HG03064 (cell line): ENCODE measurements at regions not wholly inside any gene's neighbourhood (a gene's known extent, or its start where the extent isn't known, plus 50 kb on each side); places are given as distances from the start of the nearest gene placed in this dataset.
"Not testable (repeated sequence)": the region's sequence is repeated elsewhere in the genome, so short reads cannot be mapped to it uniquely, and the experiment has no call there.

ENCODE experiments used
- ATAC-seq: cut with Tn5 transposase; IDR thresholded peaks from one replicate; pipeline ENCODE4 v1.9.1; 2021; ENCODE audit warnings: low read depth; ENCODE audit not compliant: unreplicated experiment

DNA sequence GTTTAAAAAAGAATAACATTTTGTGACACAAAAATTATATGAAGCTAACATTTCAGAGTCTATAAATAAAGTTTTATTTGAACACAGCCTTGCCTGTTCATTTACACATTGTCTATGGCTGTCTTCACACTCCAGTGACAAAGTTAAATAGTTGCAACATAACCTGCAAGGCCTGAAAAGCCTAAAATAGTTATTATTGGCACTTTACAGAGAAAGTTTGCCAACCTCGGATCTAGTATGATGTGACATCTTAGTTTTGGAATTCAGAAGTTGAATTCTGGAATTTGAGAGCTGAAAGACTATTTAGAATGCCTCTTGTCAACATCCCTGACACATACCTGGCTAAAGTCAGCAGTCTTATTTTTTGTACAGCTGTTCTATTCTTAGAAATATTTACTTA is 68.3 kb downstream of the DYRK2 start:
- no peak for ATAC-seq

DNA sequence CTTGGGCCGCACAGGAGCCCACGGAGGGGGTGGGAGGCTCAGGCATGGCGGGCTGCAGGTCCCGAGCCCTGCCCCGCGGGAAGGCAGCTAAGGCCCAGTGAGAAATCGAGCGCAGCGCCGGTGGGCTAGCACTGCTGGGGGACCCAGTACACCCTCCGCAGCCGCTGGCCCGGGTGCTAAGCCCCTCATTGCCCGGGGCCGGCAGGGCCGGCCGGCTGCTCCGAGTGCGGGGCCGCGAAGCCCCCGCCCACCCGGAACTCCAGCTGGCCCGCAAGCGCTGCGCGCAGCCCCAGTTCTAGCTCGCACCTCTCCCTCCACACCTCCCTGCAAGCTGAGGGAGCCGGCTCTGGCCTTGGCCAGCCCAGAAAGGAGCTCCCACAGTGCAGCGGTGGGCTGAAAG is 70.8 kb downstream of the DYRK2 start:
- ATAC-seq, result not testable (repeated sequence)

DNA sequence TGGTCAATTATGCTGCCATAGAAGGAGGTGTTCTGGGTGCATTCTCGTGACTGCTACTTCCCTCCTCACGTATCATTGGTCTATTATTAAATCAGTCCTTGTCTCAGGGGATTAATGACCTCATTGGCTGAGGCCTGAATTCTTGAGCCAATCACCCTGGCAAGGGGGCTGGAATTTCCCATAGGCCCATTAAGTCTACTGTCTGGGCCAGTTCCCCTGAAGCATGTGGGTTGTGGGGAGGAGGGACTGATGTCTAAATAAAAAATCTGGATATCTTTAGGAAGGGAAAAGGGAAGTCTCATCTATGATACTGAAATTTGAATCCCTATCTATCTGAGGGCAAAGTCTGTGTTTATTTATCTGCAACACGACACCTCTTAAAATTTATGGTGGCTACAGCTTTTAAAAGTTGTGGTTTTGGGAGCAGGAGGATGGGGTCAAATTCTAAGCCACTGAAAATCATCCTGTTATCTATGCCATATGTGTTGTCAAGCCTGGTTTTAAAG is 71.9 kb downstream of the DYRK2 start:
- no peak for ATAC-seq

DNA sequence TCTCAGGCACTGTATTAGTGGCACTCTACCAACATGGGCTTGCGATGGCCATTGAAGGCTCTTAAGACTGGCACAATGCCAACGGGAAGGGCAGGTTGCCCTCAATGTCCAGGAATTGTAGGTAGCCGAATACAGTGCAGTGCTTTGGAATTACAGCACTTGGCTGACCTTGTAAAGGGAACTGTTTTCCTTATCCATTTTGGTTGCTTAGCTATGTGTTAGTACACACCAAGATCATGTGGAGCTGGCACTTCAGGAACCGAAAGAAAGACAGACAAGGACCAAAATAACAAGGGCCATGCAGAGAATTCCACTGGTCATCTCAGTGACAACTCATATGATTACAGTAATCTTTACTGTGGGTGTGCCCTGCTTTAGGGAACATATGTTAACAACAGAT is 72.7 kb downstream of the DYRK2 start:
- no peak for ATAC-seq

DNA sequence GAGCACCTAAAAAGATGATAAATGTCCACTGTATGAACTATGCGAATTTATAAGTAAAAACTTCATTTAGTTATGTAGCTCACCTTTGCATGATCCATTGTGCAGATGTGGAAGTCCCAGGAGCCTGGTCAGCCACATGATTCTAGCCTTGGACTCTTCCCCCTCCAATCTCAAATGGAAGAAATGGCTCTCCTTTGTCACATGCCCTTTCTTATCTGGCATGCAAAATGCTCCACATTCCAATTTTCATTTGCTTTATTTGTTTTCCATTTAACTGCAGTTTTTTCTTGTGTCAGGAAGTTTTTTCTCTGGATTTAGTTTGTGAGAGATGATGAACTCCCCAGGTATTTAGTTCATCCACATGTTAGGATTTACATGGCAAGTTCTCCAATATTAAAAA is 73.8 kb downstream of the DYRK2 start:
- ATAC-seq, result no peak

DNA sequence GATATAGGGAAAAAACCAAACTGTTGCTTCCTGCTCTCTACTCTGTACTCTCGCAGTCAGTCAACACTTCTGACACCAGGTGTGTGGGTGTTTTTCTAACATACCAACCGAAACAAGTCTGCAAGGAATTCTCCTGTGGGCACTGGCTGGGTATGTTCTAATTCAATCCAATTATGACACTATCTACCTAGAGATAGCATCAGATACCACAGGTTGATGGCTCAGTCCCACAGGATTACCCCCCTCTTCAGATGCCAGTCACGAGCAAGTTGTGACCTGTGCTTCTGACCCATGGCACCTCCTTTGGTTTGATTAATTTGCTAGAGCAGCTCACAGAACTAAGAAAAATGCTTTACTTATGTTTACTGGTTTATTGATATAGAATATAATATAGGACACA is 78.3 kb downstream of the DYRK2 start:
- no peak for ATAC-seq

DNA sequence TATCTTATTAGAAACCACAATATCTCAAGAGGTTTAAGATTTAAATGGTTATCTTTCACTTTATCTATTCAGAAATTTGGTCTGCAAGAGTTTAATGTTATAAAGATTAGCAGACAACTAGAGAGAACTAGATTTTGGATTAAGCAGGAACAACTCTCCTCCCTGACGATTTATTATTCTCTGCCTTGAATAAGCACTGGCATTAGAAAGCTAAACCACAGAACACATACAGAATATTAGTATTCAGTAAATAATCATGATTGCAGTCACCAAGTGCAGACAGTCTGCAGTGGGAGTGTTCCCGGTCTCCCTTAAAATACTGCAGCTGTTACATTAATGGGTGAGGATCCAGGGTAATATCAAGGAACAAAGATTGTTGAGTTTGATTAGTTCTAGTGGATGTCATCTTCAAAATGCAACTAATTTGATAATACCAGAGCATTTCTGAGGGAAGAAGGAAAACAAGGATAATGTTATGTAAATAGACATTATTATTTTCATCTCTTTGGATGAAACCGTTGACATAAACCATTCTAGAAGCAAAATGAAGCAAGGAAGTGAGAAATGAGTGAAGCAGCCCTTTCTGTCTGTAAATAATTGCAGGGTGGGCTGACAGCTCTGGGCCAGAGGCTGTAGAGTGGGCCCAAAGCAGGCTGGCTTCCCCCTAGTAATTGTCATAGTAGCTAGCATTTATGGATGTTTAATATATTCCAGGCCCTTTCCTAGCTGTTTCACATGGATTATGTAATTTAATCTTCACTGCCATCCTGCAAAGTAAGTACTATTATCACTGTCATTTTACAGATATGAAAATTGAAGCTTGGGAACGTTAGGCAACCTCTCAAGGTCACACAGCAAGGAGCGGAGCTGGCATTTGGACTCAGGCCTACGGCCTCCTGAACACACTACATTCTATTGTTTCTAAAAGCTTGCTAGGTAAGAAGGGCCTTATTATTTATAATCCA is 79.4 kb downstream of the DYRK2 start:
- ATAC-seq, result no peak

DNA sequence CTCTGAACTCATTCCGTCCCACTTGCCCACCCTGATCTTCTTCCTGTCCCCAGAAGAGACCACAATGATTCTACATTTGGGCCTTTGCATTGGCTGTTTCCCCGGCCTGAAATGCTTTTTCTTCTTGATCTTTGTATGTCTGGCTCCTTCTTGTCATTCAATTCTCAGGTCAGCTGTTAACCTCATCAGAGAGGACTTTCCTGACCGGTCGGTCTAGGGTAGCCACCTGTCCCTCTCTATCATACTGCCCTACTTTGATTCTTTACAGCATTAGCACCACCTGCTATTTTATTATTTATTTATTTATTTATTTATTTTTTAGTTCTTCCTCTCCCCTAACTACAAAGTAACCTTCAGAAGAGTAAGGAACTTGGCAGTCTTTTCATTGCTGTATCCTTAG is 84.3 kb downstream of the DYRK2 start:
- ATAC-seq, result no peak

DNA sequence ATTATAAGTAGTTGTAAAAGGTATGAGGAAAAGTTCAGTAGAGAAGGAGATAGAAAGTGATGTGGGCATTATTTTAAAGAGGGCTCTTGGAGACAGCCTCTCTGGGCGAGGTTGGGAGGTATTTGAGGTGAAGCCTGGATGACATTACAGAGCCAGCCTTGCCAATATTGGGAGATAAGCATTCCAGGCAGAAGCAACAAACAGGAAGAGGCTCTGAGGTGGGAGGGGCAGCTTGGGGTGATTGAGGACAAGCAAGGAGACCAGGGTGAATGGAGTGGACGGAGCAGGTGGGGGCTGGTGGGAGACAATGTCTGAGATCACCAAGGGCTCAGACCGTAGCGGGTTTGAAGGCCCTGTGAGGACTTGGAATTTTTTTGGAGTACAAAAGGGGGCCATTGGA is 87.3 kb downstream of the DYRK2 start:
- ATAC-seq, result no peak

DNA sequence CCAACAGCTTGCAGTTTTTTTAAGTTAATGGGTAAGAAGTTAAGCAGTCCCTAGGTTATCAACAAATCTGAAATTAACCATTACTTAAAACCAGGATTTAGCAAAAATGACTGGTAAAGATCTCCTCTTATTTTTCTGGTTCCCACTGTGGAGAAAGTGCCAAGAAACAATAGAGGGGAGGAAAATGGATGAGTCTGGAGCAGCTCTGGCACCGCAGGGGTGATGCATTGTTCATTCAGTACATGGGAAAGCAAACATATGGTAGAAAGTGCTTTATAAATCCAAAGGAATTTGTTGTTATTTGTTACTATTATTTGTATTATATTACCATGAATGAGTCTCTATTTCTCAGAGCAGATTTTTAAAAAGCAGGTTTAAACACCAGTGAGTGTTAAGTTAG is 92.2 kb downstream of the DYRK2 start:
- ATAC-seq, result no peak

DNA sequence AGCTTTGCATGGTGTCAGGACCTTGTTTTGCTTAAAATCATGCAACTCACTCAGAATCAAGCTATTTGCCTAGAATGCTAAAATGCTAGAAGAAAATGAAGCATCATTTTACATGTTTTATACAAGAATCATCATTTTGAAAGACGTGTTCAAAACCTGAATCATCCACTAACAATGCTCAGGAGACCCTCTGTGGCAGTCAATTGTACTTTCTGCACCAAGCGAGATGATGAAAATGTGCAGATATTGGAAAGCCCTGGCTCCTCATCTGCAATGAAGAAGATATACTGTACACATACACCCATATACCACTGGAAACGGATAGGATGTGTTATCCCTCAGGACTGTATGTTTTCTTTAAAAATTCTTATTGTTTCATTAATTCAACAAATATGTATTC is 92.7 kb downstream of the DYRK2 start:
- ATAC-seq, result no peak

DNA sequence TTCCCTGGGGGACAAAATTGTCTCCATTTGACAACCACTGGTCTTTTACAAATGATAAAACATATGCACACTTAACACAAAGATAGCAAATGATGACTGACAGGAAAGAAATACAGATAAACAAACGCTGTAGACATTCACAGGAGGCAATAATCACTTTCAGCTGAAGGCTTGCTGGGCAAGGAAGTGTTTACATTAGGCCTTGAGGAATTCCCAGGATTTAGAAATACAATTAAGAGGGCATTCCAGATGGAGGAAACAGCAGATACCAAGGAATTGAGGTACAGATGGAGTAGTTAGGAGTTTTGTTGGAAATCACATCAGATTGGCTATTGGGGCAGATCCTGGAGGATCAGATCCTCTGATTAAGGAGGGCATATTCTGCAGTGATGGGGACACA is 93.9 kb downstream of the DYRK2 start:
- no peak for ATAC-seq

DNA sequence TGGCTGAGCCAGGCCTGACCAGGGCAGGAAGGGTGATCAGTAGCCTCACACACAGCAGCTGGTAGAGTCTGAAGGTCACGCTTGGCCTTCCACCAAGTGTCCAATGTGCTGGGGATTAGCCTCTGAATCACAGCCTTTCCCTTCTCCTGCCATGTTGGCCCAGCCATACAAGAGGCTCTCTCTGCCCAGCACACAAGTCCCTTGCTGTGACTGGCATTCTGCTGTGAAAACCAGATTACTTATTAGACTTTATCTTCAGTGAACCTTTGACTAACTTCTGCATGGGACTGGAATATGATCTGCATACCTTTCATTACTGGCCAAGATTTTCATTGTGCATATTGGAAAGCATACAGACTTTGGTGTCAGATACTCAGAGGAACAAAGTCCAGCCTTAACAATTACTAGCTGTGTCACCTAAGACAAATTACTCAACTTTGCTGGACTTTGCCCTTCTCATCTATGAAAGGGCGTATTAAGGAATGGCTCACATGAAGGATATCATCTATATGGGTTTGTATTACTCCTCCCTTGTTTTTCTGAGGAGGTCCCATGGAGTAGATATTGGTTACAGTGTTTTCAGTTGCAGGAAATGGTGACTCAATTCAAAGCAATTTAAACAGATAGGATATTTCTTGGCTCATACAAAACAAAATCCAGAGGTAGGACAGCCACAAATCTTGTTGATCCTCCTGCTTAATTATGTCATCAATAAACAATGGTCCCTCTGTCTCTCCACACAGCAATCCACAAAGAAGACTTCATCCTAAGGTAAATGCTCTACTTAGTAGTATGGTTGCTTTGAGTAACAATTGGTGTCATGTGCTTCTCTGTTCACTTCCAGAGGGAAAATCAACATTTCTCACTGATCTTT is 99.6 kb downstream of the DYRK2 start:
- no peak for ATAC-seq

DNA sequence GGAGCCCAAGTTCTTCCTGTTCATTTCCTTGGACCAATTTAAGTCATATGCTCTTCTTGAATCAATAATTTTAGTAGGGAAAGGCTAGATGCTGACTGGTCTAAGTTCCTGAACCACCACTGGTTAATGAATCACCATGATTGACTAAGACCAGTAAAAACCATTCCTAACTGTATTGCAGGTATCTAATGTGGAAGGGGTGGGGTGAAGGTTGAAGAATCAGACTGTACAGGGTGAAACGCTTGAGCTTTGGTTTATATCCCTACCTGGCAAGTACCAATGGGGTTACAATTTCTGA is 100.1 kb downstream of the DYRK2 start:
- no peak for ATAC-seq

DNA sequence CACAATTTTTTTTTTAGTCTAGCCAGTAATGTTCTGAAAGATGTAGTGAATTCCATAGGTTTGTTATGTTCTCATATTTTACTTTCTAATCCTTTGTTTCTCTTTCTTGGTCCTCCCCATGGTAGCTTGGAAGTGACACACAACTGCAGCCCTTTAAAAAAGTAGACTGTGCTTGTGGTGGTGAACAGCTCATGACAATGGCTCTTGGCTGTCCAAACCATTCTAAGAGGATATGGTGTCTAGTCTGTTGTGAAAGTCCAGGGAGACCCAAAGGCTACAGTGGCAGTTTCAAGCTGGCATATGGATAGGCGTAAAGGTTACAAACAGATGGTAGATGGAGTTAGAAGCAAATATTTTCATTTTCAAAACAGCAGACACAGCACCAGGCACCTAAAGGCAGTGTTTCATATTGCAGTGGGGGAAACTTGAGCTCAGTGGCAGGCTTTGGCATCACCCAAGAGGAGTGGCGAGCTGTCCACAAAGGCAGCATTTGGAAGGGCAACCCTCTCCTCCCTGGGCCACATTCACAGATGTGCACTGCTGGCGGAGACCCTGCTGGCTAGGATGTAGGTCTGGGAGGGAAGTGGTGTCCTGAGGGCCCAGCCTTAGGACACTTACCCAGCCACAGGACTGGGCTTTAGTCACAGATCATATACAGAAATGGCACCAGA is 102.1 kb downstream of the DYRK2 start:
- no peak for ATAC-seq

DNA sequence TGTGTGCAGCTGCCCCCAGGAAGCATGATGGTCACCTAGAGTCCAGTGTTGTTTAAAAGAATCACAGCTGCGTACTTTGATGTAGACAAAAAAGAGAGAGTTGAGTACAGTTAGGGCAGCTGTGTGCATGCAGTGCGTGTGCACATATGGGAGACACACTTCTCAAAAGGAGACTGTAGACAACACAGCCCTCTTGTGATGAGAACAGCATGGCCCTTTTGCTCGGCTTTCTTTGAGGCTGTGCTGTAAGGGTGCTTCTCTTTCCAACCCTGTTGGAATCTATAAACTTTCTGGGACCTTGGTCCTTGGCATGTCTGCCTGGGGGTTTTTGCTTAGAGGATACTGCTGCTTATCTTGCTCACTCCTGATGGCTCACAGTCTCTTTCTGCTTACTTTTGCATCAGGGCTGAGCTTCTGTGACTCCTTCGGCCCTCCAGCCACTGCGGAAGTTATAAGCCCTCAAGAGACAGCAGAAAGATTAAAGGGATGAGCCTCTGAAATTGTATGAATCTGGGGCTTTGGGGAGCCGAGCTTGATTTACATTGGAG is 102.9 kb downstream of the DYRK2 start:
- ATAC-seq, result no peak

DNA sequence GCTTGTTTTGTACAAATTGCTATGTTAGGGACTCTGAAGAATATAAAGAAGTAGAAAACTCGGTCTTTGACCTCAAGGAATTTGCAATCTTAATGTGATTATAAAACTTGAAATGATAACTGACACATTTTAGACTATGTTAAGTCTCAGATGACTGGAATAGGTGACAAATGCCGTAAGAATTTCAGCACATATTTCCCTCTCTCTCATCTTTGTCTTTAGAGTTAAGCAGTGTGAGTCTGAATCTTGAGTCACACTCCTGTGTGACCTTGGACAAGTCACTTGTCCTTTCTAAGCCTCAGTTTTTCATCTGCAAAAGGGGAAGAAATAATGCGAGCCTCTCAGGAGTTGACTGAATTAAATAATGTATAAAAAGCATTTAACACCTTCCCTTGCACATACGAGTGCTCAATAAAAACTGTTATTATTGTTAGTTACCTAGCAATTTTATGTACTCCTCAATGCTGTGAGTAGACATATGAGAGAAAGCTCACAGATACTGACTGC is 103.7 kb downstream of the DYRK2 start:
- ATAC-seq, result no peak

DNA sequence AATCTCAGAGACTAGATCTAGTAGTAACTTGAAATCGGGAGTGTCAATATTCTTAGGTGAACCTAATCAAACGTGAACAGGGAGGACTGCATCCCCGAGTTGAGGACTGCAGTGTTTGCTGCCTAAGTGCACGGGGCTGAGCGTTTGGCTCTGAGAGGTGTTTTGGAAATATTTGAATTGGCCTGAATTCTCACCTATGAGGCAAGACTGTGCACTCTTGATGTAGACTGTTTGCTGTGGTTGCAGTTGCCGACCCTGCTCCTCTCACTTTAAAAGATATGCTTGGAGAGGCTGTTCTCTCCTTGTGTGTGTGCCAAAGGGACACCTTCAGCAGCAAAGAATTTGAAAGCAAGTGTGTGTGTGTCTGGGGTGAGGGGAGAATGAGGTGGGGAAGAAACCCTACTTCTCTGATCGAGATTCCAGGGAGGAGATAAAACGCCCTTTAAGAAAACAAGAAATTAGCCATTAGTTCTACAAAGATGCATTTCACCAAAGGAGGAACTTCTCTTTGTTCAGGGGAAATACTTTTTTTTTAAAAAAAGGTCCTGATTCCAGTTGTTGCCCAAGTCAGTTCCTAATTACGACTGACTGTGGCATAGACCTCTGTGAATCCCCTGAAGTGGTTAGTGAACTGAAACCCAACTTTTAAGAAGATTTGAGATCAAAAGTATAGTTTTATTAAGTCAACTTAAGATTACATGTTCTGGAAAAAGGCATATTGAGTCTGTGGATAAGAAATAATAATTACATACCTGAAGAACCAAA is 106.6 kb downstream of the DYRK2 start:
- ATAC-seq, result no peak

DNA sequence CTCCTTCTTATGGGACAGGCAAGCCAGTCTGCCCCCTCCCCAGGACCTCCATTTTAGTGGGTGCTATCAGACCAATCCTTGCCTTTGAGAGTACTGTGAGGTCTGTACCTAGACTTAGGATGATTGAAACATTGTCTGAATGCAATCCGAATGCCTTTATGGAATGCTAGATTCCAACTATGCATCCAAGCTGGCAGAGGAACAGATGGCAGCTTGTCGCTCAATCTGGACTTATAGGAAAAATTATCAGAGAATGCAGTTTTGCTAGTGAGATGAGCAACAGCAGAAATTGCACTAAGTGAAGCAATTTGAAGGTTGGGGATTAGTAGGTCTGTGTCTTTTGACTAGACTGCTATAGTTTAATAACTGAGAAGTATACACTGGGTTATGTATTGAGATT is 109.1 kb downstream of the DYRK2 start:
- peak; percentile 23 for ATAC-seq

DNA sequence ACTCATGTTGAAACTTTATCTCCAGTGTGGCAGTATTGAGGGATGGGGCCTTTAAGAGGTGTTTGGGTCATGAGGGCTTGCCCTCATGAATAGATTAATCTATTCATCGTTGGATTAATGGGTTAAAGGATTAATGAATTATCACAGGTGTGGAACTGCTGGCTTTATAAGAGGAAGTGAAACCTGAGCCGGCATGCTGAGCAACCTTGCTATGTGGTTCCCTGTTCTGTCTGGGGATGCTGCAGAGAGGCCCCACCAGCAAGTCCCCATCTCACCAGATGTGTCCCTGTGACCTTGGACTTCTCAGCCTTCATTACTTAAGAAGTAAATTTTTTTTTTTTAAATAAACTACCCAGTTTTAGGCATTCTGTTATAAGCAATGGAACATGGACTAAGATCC is 109.6 kb downstream of the DYRK2 start:
- peak; percentile 98 for ATAC-seq
